Inflammatory macrophage treated with lipopolysaccharide for 1 hour (primary cell): ENCODE measurements at regions not wholly inside any gene's neighbourhood (a gene's known extent, or its start where the extent isn't known, plus 50 kb on each side); places are given as distances from the start of the nearest gene placed in this dataset.

Experiments used
- DNase-seq, 2 donors: peaks; one replicate each; pipeline ENCODE4 v3.0.0-alpha.2; 2020 to 2022

GRCh38 chr16:61596655-61597054 lies 439.6 kb downstream of the CDH8 start:
- no peak for DNase-seq

GRCh38 chr16:61595605-61596004 lies 440.6 kb downstream of the CDH8 start:
- no peak for DNase-seq

- DNase-seq, result no peak
These were observed 445.7 kb downstream of the CDH8 start for GRCh38 chr16:61590577-61590976.

- no peak for DNase-seq
These were observed 448.7 kb downstream of the CDH8 start for GRCh38 chr16:61587526-61587925.

GRCh38 chr16:61581417-61582046 lies 454.7 kb downstream of the CDH8 start:
- DNase-seq, result no peak

- DNase-seq, result no peak
These were observed 455.7 kb downstream of the CDH8 start for GRCh38 chr16:61580579-61580978.

GRCh38 chr16:61579195-61579594 lies 457.0 kb downstream of the CDH8 start:
- no peak for DNase-seq

- no peak for DNase-seq
These were observed 459.8 kb downstream of the CDH8 start for GRCh38 chr16:61576476-61576875.

- no peak for DNase-seq
These were observed 460.6 kb downstream of the CDH8 start for GRCh38 chr16:61575617-61576016.

- no peak for DNase-seq
These were observed 467.2 kb downstream of the CDH8 start for GRCh38 chr16:61569028-61569427.

- DNase-seq, result no peak
These were observed 471.5 kb downstream of the CDH8 start for GRCh38 chr16:61564716-61565115.

- DNase-seq, result no peak
These were observed 480.4 kb downstream of the CDH8 start for GRCh38 chr16:61555718-61556441.

- DNase-seq, result no peak
These were observed 486.9 kb downstream of the CDH8 start for GRCh38 chr16:61549327-61549726.

- DNase-seq, result no peak
These were observed 488.6 kb downstream of the CDH8 start for GRCh38 chr16:61547626-61548025.

- DNase-seq, result no peak
These were observed 492.1 kb downstream of the CDH8 start for GRCh38 chr16:61544165-61544564.

- DNase-seq, result no peak
These were observed 496.0 kb downstream of the CDH8 start for GRCh38 chr16:61540216-61540615.

- no peak for DNase-seq
These were observed 505.5 kb downstream of the CDH8 start for GRCh38 chr16:61530697-61531096.

- DNase-seq, result no peak
These were observed 535.4 kb downstream of the CDH8 start for GRCh38 chr16:61500851-61501250.

GRCh38 chr16:61480250-61480649 lies 556.0 kb downstream of the CDH8 start:
- DNase-seq, result no peak

GRCh38 chr16:61471737-61472136 lies 564.5 kb downstream of the CDH8 start:
- DNase-seq, result no peak

GRCh38 chr16:61471023-61471422 lies 565.2 kb downstream of the CDH8 start:
- DNase-seq, result no peak

GRCh38 chr16:61465285-61465684 lies 571.0 kb downstream of the CDH8 start:
- DNase-seq, result no peak

- DNase-seq, result no peak
These were observed 576.2 kb downstream of the CDH8 start for GRCh38 chr16:61460020-61460419.

GRCh38 chr16:61435346-61435745 lies 600.9 kb downstream of the CDH8 start:
- DNase-seq, result no peak

- no peak for DNase-seq
These were observed 603.8 kb downstream of the CDH8 start for GRCh38 chr16:61432421-61432820.
